ENCODE measurements at regions not wholly inside any gene's neighbourhood (a gene's known extent, or its start where the extent isn't known, plus 50 kb on each side); places are given as distances from the start of the nearest gene placed in this dataset.

DNA sequence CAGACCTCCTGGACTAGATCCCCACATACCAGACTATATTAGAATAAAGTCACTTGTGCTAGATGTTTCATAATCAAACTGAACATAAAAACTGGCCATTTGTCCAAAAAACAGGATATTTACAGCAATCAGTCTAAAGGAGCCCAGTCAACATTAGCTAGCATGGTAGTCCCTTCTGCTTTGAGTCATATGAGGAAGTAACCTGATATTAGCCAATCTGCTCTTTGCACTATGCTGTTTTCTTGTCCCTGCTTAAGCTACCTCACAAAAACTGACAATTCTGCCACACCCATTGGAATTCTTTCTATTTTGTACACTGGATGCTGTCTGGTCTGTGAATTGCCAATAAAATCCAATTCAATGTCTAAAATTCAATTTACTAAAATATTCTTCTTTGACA is 1824.2 kb downstream of the OLFM4 start:
- no peak overlapping the region for H3K4me3 ChIP-seq (replicated peaks in 1 of 3)
- H3K27ac ChIP-seq, result no peak overlapping the region
- H3K27me3 ChIP-seq, result no peaks in the 10 kb centered on the region
- no peaks in the 10 kb centered on the region for H3K4me1 ChIP-seq
- H3K9me3 ChIP-seq, result no peaks in the 10 kb centered on the region
- intact Hi-C loops (cut with DNase I), result no loop called here
- H3K36me3 ChIP-seq, result no peaks in the 10 kb centered on the region
- TF ChIP-seq POLR2A (IDR thresholded peaks at IDR 0.05), result no peak
- TF ChIP-seq, protein P1, sequence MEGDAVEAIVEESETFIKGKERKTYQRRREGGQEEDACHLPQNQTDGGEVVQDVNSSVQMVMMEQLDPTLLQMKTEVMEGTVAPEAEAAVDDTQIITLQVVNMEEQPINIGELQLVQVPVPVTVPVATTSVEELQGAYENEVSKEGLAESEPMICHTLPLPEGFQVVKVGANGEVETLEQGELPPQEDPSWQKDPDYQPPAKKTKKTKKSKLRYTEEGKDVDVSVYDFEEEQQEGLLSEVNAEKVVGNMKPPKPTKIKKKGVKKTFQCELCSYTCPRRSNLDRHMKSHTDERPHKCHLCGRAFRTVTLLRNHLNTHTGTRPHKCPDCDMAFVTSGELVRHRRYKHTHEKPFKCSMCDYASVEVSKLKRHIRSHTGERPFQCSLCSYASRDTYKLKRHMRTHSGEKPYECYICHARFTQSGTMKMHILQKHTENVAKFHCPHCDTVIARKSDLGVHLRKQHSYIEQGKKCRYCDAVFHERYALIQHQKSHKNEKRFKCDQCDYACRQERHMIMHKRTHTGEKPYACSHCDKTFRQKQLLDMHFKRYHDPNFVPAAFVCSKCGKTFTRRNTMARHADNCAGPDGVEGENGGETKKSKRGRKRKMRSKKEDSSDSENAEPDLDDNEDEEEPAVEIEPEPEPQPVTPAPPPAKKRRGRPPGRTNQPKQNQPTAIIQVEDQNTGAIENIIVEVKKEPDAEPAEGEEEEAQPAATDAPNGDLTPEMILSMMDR (IDR thresholded peaks at IDR 0.05), result no peak
- DNase-seq, result no peak

DNA sequence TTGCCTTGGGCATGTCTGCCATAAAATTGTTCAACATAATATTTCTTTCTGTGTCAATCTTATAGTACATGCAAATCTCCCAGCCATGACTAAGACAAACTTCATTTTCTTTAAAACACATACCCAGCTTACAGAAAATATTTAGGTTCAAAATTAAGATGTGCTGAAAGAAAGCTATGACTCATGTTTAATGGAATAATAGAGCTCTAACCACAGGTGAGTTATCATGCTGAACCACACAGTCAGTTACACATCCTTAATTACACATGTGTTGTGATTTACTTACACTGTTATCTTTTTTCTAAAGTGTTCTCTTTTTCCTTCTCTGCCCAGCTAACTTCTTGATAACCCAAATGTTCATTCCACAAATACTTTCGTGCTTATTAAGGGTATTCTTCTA is 1831.2 kb downstream of the OLFM4 start:
- 88 to 92% methylated on average over 1 of the region's 1 CpG for WGBS, 2 donors
- Histone ChIP-seq H3K27ac (no peak overlapping the region), H3K4me1 (no peaks in the 10 kb centered on the region), H3K4me3 (replicated peaks in 1 of 3) (no peak overlapping the region), H3K27me3 (no peaks in the 10 kb centered on the region), H3K36me3 (no peaks in the 10 kb centered on the region), H3K9me3 (no peaks in the 10 kb centered on the region)
- TF ChIP-seq, protein P1 (IDR thresholded peaks at IDR 0.05), result no peak
- TF ChIP-seq POLR2A (IDR thresholded peaks at IDR 0.05), result no peak
- no peak for DNase-seq
- intact Hi-C loops (cut with DNase I), result no loop called here

DNA sequence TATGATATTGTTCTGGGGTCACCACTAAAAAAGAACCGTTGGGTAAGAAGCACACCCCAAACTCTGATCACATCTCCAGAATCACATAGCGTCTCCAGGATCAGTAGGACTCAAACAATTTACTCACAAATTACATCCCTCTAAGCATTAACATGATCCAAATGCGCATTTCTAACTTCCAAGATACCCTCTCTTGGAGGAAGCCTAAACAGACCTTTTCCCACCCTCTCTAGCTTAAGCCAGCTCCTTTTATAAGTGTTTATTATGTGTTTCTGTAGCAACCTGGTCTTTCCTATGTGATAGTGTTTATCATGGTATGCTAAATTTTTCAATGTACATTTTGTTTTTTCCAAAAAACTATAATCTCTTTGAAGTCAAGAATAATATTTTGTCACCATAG is 1846.5 kb downstream of the OLFM4 start:
- 87% methylated on average over 3 of the region's 3 CpGs for WGBS, 2 donors

DNA sequence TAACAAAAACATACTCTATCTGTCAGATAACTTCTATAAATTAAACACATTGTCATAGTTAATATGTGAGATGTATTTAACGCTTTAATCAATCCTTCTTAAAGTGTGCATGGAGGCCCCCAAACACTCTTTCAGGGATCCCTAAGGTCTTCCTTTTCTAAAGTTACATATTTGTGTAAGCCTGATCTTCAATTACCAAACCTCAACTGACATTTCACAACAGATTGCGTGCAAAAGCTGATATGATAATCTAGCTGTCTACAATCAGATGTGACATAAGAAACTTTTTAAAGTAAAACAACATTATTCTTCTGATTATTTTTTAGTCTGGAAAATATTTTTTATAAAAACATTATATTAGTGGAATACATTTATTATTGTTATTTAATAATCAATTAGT is 1850.4 kb downstream of the OLFM4 start:
- Histone ChIP-seq H3K27ac (no peak overlapping the region), H3K27me3 (no peaks in the 10 kb centered on the region), H3K4me3 (replicated peaks in 1 of 3) (no peak overlapping the region), H3K9me3 (no peaks in the 10 kb centered on the region), H3K4me1 (no peaks in the 10 kb centered on the region), H3K36me3 (no peaks in the 10 kb centered on the region)
- DNase-seq, result no peak
- 91 to 93% methylated on average over 2 of the region's 2 CpGs for WGBS, 2 donors
- TF ChIP-seq POLR2A (IDR thresholded peaks at IDR 0.05), result no peak
- TF ChIP-seq, protein P1 (IDR thresholded peaks at IDR 0.05), result no peak
- intact Hi-C loops (cut with DNase I), result no loop called here

More for the DNA sequence above, 1846.5 kb downstream of the OLFM4 start:
- DNase-seq, result no peak
- intact Hi-C loops (cut with DNase I), result no loop called here
- Histone ChIP-seq H3K4me3 (replicated peaks in 1 of 3) (no peak overlapping the region), H3K9me3 (no peaks in the 10 kb centered on the region), H3K4me1 (no peaks in the 10 kb centered on the region), H3K27me3 (no peaks in the 10 kb centered on the region), H3K36me3 (no peaks in the 10 kb centered on the region), H3K27ac (no peak overlapping the region)
- no peak for TF ChIP-seq POLR2A (IDR thresholded peaks at IDR 0.05)
- TF ChIP-seq, protein P1 (IDR thresholded peaks at IDR 0.05), result no peak

DNA sequence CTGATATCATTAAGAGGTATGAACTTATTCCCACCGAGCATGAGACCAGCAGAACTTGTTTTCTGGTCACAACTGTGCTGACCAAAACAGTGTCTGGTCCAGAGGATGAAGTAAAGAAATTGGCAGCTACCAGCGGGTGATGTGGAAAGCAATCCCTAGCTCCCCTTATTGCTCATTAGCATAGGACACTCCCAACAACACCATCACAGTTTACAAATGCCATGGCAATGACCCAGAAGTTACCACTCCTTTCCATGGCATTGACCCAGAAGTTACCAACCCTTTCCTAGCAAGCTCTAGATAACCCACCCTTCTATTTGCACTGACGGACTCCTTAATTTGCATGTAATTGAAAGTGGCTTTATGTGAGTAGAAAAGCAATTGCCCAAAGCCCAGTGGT is 1856.1 kb downstream of the OLFM4 start:
- no peaks in the 10 kb centered on the region for H3K4me1 ChIP-seq
- 79 to 89% methylated on average over 3 of the region's 3 CpGs for WGBS, 2 donors

More for the DNA sequence above, 1856.1 kb downstream of the OLFM4 start:
- no peaks in the 10 kb centered on the region for H3K36me3 ChIP-seq
- H3K9me3 ChIP-seq, result no peaks in the 10 kb centered on the region
- intact Hi-C loops (cut with DNase I), result no loop called here
- H3K27me3 ChIP-seq, result no peaks in the 10 kb centered on the region
- no peak for DNase-seq
- no peak overlapping the region for H3K4me3 ChIP-seq (replicated peaks in 1 of 3)
- H3K27ac ChIP-seq, result no peak overlapping the region
- TF ChIP-seq POLR2A (IDR thresholded peaks at IDR 0.05), result no peak
- TF ChIP-seq, protein P1 (IDR thresholded peaks at IDR 0.05), result no peak

Data from thyroid gland (tissue), 4 donors.